22Rv1 (cell line): ENCODE measurements at regions not wholly inside any gene's neighbourhood (a gene's known extent, or its start where the extent isn't known, plus 50 kb on each side); places are given as distances from the start of the nearest gene placed in this dataset.

ENCODE experiments used
- H3K27ac ChIP-seq: fragments of 450-650 bp; 2 replicates; pipeline ENCODE4 v1.5.1; 2017
- ZFX ChIP-seq: fragments of 450-650 bp; IDR thresholded peaks from 2 replicates; pipeline ENCODE4 v1.6.1; 2017; ENCODE audit warnings: antibody characterized with exemption, borderline replicate concordance
- TF ChIP-seq, protein P1 (sequence below): fragments of 450-650 bp; IDR thresholded peaks from 2 replicates; pipeline ENCODE4 v1.5.1; 2017; ENCODE audit warnings: mild to moderate bottlenecking

DNA sequence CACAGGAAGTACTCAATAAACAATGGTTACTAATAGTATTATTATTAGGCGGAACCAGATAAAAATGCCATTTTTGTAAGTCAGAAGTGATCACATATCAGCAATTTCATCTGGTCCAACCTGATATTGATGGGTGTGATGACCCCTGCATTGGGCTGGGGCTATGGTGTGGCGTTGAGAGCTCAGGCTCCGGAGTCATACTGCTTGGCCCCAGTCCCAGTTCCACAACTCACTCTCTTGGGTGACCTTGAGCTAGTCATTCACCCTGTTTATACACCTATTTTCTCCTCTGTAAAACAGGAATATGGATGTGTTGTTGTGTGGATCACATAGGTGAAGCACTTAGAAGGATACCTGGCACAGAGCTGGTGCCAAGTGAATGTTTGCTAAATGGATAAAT is 229.4 kb upstream of the POU3F1 start:
- TF ChIP-seq ZFX: no peak
- TF ChIP-seq, protein P1, sequence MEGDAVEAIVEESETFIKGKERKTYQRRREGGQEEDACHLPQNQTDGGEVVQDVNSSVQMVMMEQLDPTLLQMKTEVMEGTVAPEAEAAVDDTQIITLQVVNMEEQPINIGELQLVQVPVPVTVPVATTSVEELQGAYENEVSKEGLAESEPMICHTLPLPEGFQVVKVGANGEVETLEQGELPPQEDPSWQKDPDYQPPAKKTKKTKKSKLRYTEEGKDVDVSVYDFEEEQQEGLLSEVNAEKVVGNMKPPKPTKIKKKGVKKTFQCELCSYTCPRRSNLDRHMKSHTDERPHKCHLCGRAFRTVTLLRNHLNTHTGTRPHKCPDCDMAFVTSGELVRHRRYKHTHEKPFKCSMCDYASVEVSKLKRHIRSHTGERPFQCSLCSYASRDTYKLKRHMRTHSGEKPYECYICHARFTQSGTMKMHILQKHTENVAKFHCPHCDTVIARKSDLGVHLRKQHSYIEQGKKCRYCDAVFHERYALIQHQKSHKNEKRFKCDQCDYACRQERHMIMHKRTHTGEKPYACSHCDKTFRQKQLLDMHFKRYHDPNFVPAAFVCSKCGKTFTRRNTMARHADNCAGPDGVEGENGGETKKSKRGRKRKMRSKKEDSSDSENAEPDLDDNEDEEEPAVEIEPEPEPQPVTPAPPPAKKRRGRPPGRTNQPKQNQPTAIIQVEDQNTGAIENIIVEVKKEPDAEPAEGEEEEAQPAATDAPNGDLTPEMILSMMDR: no peak
- H3K27ac ChIP-seq: no peak overlapping the region

DNA sequence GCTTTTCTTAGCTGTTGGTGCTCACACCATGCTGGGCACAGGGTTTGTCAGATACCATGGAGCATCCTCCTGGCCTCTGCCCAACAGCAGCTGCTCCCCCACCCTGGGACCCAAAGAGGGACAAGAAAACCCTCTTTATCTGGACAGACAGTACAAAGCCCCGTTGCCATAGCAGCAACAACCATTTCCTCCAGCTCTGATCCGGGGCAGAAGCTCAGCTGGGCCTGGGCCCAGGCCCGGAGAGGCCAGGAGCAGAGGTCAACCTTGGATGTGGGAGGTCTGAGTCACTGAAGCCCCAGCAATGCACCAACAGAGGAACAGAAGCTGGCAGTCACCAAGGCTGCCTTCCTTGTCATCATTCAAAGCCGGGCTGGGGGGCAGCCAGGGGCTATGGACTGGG is 228.4 kb upstream of the POU3F1 start:
- H3K27ac ChIP-seq: no peak overlapping the region
- TF ChIP-seq ZFX: no peak
- TF ChIP-seq, protein P1: no peak

DNA sequence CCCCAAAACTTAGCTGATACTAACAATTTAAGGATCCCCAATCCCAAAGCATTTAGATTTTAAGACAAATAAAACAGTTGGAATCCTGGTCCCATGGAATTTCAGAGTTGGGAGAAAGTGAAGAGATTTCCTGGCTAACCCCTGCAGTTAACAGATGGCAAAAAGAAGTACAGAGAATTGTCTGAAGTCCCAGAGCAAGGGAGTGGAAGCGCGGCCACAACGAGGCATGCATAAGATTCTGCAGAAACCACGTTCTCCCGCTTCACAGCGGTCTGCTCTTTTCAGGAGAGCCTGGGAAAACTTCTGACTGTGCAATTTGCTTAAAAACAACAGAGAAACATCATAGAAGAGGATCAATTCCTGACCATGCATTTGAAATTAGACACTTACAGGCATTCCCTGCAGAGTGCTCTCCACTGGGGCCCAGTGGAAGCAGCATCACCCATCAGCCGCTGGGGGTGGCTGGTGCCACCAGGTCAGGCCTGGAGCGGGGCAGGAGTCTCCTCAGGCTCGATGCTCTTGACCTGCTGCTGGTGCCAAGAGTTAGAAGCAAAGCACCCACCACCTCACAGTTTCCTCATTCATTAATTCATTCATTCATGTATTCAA is 226.7 kb upstream of the POU3F1 start:
- no peak overlapping the region for H3K27ac ChIP-seq
- no peak for TF ChIP-seq ZFX
- TF ChIP-seq, protein P1: no peak

DNA sequence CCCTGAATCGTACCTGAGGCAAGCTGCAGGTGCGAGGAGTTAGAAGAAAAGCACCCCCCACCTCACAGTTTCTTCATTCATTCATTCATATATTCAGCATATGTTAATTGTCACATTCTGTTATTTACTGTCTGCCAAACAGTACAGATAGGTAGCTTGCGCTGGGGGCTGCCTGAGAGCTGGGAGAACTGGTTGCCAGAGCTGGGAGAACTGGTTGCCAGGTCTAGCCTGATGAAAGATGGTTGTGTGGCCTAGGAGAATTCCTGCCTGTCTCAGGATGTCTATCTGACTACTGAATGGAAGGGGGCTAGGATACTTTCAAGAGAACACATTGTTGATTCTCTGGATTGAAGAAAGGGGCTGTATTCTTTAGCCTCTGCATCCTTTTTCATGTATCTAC is 225.9 kb upstream of the POU3F1 start:
- TF ChIP-seq, protein P1: no peak
- TF ChIP-seq ZFX: no peak
- H3K27ac ChIP-seq: no peak overlapping the region

DNA sequence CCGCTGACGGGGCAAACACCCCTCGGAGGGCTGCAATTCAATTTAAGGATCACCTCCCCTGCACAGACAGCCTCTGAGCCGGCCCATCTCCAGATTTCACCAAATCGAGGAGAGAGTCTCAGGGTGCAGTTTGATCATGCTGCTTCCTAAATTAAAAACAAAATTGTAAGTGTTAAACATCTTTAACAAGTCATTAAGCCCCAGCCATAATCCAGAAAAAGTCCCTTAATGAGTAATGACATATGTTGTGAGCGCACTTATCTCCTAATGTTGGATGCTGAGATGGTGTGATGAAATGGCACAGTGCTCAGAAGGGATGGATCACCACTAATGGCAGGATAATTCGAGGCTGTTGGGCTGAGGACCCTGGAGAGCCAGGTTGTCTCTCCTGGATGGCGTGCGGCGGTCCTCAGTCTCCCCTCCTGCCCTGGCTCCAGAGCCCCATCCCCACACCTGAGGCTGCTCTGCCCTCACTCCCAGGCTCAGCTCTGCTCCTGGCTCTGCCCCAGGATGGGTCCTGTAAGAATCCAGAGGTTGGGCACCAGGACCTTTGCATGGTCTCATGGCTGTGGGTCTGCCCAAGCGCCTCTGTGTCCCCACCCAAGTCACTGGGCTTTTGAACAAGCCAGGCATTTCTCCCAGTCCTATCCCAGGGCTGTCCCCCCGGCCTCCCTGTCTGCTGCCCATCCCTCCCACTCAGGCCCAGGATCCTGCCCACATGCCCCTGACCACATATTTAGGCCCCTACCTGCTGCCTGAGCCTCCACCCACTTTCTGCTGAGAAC is 224.4 kb upstream of the POU3F1 start:
- no peak overlapping the region for H3K27ac ChIP-seq
- no peak for TF ChIP-seq ZFX
- TF ChIP-seq, protein P1: no peak

DNA sequence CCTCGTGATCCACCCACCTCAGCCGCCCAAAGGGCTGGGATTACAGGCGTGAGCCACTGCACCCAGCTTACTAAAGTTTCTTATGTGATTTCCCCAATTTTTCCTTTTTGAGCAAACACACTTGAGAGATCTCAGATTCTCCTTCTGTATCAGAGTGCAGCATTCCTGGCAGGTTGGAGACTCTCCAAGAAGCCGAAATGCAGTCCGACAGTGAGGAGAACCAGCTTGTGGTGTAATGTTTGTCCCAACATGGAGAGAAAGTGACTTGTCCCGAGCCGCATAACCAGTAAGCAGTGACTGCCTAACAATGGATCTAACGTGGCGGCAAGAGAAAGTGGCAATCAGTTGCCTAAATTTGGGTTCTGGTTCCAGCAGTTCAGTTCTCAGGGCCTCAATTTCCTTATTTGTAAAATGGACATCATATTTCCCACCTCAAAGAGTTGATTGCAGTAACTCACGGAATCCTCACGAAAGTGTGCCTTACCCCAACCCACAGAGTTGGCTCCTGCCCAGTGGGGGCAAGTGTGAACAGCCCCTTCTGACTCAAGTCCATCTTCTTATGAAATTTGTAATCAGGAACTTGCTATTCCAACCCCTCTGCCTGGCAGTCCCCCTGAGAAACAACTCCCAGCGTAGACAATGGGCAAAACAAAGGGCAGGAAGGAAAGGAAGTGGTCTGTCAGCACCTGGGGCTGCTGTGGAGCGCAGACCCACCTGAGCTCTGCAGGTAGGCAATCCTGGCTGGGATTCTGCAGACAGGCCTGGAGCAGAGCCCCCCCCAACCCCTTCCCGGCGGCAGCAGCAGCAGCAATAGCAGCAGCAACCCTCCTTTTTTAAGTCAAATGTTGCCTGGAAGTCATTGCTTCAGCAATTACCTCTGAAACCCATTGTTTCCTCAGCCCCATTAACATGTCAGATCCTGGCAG is 223.6 kb upstream of the POU3F1 start:
- no peak overlapping the region for H3K27ac ChIP-seq
- TF ChIP-seq, protein P1: no peak
- no peak for TF ChIP-seq ZFX
